GM19238 (cell line): ENCODE measurements at regions not wholly inside any gene's neighbourhood (a gene's known extent, or its start where the extent isn't known, plus 50 kb on each side); places are given as distances from the start of the nearest gene placed in this dataset.

Experiments
- DNase-seq: peaks from one replicate; pipeline ENCODE4 v3.0.0; 2011; ENCODE audit warnings: low spot score; ENCODE audit not compliant: insufficient read length

- no peak for DNase-seq
Observed at GRCh38 chr3:186411994-186412393, 50.0 kb upstream of the DGKG start.
